ENCODE measurements at regions not wholly inside any gene's neighbourhood (a gene's known extent, or its start where the extent isn't known, plus 50 kb on each side); places are given as distances from the start of the nearest gene placed in this dataset.

DNA sequence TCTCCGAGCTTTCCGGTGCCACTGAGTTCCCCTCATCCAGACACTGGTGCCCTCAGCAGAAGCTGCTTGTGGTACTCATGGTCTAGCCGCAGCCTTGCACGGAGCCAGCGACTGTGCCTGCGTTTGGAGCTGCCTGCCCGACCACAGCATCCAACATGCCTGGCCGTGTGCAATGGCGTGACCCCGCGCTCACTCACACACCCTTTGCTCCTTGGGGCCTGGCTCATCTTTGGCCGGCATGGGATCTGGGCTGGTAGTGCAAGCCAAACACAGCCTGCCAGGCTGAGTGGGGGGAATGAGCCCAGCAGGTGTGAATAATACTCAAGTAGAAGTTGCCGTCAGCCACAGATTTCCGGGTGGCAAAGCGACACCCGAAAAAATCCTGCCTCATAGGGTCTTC, 1178.7 kb upstream of the GBE1 start:
- TF ChIP-seq, protein P1, sequence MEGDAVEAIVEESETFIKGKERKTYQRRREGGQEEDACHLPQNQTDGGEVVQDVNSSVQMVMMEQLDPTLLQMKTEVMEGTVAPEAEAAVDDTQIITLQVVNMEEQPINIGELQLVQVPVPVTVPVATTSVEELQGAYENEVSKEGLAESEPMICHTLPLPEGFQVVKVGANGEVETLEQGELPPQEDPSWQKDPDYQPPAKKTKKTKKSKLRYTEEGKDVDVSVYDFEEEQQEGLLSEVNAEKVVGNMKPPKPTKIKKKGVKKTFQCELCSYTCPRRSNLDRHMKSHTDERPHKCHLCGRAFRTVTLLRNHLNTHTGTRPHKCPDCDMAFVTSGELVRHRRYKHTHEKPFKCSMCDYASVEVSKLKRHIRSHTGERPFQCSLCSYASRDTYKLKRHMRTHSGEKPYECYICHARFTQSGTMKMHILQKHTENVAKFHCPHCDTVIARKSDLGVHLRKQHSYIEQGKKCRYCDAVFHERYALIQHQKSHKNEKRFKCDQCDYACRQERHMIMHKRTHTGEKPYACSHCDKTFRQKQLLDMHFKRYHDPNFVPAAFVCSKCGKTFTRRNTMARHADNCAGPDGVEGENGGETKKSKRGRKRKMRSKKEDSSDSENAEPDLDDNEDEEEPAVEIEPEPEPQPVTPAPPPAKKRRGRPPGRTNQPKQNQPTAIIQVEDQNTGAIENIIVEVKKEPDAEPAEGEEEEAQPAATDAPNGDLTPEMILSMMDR (IDR thresholded peaks at IDR 0.05) = no peak
- TF ChIP-seq POLR2AphosphoS5 (IDR thresholded peaks at IDR 0.05) = no peak

Measured in upper lobe of left lung (tissue), 4 donors.